GM21717 (cell line): ENCODE measurements at regions not wholly inside any gene's neighbourhood (a gene's known extent, or its start where the extent isn't known, plus 50 kb on each side); places are given as distances from the start of the nearest gene placed in this dataset.
"Not testable (repeated sequence)": the region's sequence is repeated elsewhere in the genome, so short reads cannot be mapped to it uniquely, and the experiment has no call there.

Experiments used
- ATAC-seq: cut with Tn5 transposase; IDR thresholded peaks from one replicate; pipeline ENCODE4 v1.9.1; 2021; ENCODE audit warnings: mild to moderate bottlenecking, moderate library complexity; ENCODE audit not compliant: unreplicated experiment

GRCh38 chr1:220420726-220421125 lies 107.2 kb upstream of the MARK1 start:
- ATAC-seq = no peak

GRCh38 chr1:220412382-220412781 lies 115.6 kb upstream of the MARK1 start:
- not testable (repeated sequence) for ATAC-seq

- no peak for ATAC-seq
Observed at GRCh38 chr1:220410611-220411010, 117.3 kb upstream of the MARK1 start.

- ATAC-seq = no peak
Observed at GRCh38 chr1:220409771-220410595, 118.0 kb upstream of the MARK1 start.

DNA sequence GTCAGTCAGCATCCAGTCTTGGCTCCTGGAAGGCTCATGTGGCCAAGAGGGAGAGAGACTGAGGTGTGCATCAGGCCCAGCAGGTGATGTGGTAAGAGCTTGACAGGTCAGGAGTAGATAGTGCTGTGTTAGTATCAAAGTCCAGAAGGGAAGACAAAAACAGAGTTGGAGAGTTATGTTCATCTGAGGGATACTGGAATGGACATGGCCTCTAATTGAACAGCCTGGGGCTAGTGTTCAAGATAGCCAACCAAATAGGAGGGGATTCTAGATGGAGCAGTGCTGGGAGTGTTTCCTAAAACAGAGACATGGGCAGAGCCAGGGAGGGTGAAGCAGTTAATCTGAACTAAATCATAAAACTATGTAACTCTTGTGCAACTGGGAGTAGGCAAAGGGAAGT lies 120.7 kb upstream of the MARK1 start:
- no peak for ATAC-seq

DNA sequence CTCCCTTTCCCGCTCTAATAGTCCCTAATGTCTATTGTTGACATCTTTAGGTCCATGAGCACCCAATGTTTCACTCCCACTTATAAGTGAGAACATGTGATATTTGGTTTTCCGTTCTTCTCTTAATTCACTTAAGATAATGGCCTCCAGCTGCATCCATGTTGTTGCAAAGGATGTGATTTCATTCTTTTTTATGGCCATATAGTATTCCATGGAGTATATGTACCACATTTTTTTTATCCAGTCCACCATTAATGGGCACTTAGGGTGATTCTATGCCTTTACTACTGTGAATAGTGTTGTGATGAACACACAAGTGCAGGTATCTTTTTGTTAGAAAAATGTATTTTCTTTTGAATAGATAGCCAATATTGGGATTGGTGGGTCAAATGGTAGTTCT lies 126.0 kb upstream of the RAB3GAP2 start:
- ATAC-seq = no peak

GRCh38 chr1:220391491-220391890 lies 119.2 kb upstream of the RAB3GAP2 start:
- no peak for ATAC-seq

DNA sequence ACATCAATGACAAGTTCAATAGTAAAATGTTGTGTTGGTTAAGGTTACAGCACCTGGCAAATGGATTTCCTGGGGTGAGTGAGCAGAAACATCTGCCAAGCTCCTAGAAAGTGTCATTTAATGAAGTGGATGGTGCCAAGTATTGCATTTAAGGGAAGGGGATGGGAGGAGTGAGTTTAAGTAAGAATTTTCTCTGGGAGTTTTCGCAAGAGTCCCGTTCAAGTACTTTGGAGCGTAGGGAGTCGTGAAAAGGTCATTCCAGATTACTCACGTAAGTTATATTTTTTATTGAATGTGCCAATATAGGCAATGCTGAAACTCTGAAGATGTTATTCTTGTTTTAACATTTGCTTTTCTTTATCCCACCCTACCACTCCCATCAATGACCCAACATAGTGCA lies 117.4 kb upstream of the RAB3GAP2 start:
- ATAC-seq = no peak

GRCh38 chr1:220386494-220387195 lies 114.4 kb upstream of the RAB3GAP2 start:
- ATAC-seq = no peak

- no peak for ATAC-seq
Observed at GRCh38 chr1:220385158-220385557, 112.9 kb upstream of the RAB3GAP2 start.

DNA sequence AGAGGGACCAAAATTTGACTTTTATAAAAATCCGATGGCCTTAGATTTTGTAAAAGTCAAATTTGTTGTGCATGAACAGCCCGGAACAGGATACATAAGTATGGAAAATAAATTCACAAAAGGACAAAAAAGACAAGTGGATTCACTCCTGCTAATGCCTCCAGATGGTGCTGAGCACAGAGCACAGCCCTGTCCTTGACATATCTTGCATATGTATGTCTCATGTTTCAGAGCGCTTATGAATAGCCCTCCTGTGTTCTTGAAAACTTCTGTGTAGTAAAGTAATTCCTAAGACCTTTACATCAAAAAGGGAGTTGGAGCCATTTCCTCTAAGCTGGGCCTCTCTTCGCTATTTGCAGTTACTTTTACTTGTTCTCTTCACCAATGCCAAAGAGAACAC lies 110.7 kb upstream of the RAB3GAP2 start:
- no peak for ATAC-seq

GRCh38 chr1:220380885-220381284 lies 108.6 kb upstream of the RAB3GAP2 start:
- ATAC-seq = peak; percentile 47

DNA sequence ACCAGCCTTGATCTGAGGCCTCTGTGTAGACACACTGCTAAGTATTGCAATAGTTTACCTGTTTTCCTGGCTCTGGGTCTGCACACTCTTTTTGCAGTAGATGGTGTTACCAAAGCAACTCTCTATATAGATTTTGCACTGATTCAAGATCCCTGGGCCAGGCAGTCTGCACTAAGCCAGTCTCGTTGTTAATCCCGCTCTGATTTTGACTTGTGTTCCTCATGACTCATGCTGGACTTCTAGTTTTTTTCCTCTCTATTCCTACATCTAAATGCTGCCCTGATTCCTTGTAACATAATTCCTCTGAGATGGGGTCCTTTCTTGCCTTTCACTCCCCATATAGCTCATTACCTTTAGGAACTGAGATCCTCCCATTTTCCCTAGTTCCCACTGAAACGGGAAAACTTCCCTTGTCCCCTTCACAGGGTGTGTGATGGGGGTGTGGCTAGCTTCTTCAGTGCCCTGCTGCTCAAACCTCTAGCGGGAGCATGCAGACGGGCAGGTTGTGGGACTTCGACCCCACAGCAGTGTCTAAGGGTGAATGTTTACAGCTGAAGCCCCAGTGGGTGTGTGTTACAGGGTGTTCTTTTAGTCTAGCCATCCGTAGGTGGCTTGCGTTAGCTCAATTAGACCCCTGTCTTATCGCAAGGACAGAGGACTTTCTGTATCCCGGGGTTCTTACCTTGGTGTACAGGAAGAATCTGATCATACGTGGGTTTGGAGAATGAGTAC lies 106.5 kb upstream of the RAB3GAP2 start:
- ATAC-seq = no peak

GRCh38 chr1:220375715-220376114 lies 103.5 kb upstream of the RAB3GAP2 start:
- no peak for ATAC-seq

DNA sequence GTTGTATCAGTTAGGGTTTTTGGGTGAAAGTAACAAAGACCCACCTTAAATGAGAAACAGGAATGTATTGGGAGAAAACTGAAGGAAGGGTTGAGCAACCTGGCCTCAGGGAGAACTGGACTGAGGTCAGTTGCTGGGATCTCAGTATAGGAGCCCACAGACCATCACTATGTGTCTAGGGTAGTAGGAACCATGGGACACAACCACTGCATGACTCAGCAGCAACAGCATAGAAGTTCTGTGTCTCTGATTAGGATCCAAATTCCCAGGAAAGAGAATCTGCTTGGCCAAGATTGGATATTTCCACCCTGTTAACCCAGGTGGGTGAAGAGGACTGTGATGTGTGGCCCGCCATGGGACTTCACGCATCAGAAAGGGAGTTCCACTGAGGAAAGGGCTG lies 102.2 kb upstream of the RAB3GAP2 start:
- ATAC-seq = no peak

GRCh38 chr1:220372451-220372850 lies 100.2 kb upstream of the RAB3GAP2 start:
- ATAC-seq = no peak

- ATAC-seq = no peak
Observed at GRCh38 chr1:220371324-220371723, 99.1 kb upstream of the RAB3GAP2 start.

DNA sequence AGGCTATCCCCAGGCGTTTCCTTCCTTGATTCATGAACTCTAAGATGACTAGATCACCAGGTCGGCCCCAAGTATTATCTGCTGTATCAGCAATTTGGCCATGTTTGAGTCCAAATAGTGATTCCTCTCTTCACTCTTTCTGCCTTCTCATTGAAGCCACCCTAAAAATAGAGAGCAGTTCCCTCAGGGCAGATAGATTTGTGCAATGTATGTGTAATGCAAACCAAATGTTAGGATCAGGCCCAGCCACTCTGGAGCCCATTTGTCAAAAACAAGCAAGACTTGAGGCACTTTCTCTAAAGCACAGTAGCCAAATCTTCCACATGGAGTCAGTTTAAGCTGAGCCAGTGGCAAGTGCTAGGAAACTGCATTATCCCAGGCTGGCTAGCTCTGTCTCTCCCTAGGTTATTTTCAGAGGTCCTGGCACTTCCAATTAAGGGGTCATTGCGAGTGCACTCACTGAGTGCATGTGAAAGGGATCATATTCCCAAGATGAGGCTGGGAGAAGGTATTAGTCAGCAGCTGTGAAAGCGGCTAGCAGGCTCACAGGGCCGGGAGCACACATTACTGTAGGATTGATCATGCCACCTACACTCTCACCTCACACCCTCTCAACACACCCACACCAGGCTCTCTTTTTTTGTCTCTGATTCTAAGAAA lies 97.9 kb upstream of the RAB3GAP2 start:
- ATAC-seq = no peak

- ATAC-seq = no peak
Observed at GRCh38 chr1:220369511-220369910, 97.3 kb upstream of the RAB3GAP2 start.

GRCh38 chr1:220368352-220369265 lies 96.4 kb upstream of the RAB3GAP2 start:
- ATAC-seq = no peak
